ENCODE measurements at regions not wholly inside any gene's neighbourhood (a gene's known extent, or its start where the extent isn't known, plus 50 kb on each side); places are given as distances from the start of the nearest gene placed in this dataset.

DNA sequence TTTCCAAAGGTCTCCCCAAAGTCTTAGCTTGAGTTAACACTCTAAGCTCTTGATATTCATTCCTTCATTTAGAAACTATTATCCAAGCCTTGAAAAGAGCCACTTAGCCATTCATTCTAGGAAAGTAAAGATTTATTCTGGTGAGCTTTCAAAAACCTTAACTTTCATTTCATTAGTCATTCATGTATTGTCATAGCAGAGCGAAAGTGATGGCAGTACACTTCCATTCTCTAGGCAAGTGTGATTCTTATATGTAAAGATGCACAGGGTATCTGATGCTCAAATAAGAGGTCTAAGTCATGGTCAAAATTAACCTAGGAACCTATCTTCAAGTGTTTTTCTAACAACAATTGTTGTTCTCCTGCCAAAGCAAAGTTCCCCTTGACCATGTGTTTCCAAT, 553.0 kb upstream of the FANCL start:
- Mint-ChIP-seq H3K27me3 (ENCODE audit: unreplicated experiment) (no peaks in the 10 kb centered on the region), H3K27ac (ENCODE audit: unreplicated experiment) (no peak overlapping the region), H3K9me3 (ENCODE audit: low read depth, unreplicated experiment) (no peaks in the 10 kb centered on the region), H3K4me3 (ENCODE audit: low read depth, unreplicated experiment) (no peak overlapping the region), H3K4me1 (ENCODE audit: low read depth, unreplicated experiment) (no peaks in the 10 kb centered on the region), H3K36me3 (ENCODE audit: insufficient read depth, unreplicated experiment) (no peaks in the 10 kb centered on the region)
- CTCF ChIA-PET: no interaction called here
- no TSS peak for BruUV-seq (replicated peaks)
- intact Hi-C loops (cut with micrococcal nuclease; ENCODE audit: unreplicated experiment): no loop called here
- TF ChIP-seq CTCF (IDR thresholded peaks at IDR 0.05; ENCODE audit: unreplicated experiment): no peak
- no peak for DNase-seq

DNA sequence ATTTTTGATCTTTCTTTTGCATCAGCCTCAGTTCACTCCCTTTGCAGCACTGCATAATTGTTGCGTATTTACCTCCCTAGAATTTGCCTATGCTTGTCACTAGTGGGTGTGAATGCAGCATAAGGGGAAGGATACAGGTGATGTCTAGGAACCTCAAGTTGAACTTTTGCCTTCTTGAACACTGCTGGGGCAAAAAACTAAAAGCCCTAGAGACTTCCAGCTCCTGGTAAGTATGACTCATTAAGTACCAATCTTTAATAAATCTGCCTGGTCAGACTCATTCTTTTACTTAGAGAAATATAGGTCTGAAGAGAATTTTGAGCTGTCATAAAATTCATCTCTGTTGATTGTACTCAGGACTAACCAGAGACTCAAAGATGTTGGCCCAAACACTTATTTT, 547.3 kb upstream of the FANCL start:
- no peaks in the 10 kb centered on the region for H3K4me1 Mint-ChIP-seq (ENCODE audit: low read depth, unreplicated experiment)
- no peaks in the 10 kb centered on the region for H3K9me3 Mint-ChIP-seq (ENCODE audit: low read depth, unreplicated experiment)
- no peaks in the 10 kb centered on the region for H3K36me3 Mint-ChIP-seq (ENCODE audit: insufficient read depth, unreplicated experiment)
- CTCF ChIA-PET: no interaction called here
- H3K27ac Mint-ChIP-seq (ENCODE audit: unreplicated experiment): no peak overlapping the region
- no TSS peak for BruUV-seq (replicated peaks)
- no peak overlapping the region for H3K4me3 Mint-ChIP-seq (ENCODE audit: low read depth, unreplicated experiment)
- intact Hi-C loops (cut with micrococcal nuclease; ENCODE audit: unreplicated experiment): no loop called here
- H3K27me3 Mint-ChIP-seq (ENCODE audit: unreplicated experiment): no peaks in the 10 kb centered on the region
- no peak for TF ChIP-seq CTCF (IDR thresholded peaks at IDR 0.05; ENCODE audit: unreplicated experiment)
- DNase-seq: no peak

- H3K4me1 Mint-ChIP-seq (ENCODE audit: low read depth, unreplicated experiment): no peaks in the 10 kb centered on the region
- intact Hi-C loops (cut with micrococcal nuclease; ENCODE audit: unreplicated experiment): no loop called here
- no peaks in the 10 kb centered on the region for H3K9me3 Mint-ChIP-seq (ENCODE audit: low read depth, unreplicated experiment)
- H3K4me3 Mint-ChIP-seq (ENCODE audit: low read depth, unreplicated experiment): no peak overlapping the region
- no peaks in the 10 kb centered on the region for H3K27me3 Mint-ChIP-seq (ENCODE audit: unreplicated experiment)
- no peak for DNase-seq
- no peak for TF ChIP-seq CTCF (IDR thresholded peaks at IDR 0.05; ENCODE audit: unreplicated experiment)
- no TSS peak for BruUV-seq (replicated peaks)
- CTCF ChIA-PET: no interaction called here
- no peaks in the 10 kb centered on the region for H3K36me3 Mint-ChIP-seq (ENCODE audit: insufficient read depth, unreplicated experiment)
- no peak overlapping the region for H3K27ac Mint-ChIP-seq (ENCODE audit: unreplicated experiment)
These were observed 529.7 kb upstream of the FANCL start for GRCh38 chr2:58770846-58771245.

DNA sequence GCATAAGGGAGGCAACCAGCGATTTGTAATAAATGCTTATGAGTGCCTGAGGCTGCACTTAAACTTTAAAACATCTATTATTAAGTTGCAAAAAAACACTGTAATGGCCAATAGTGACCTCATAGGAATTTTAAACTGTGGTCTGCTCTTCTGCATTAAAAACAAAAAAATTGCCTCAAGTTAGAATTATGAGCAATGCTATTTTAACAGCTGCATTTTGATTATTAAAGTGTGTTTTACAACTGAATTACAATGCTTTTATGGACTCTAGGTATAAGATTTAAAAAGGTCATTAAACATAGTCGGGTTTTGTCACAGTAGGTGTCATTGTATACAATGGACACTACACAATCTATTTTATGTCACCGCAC, 528.7 kb upstream of the FANCL start:
- DNase-seq: no peak
- H3K27me3 Mint-ChIP-seq (ENCODE audit: unreplicated experiment): no peaks in the 10 kb centered on the region
- no TSS peak for BruUV-seq (replicated peaks)
- CTCF ChIA-PET: no interaction called here
- intact Hi-C loops (cut with micrococcal nuclease; ENCODE audit: unreplicated experiment): loop anchor here (10.0 kb wide), 2 partner anchors 105 to 535 kb away; no protein-coding TSS in a partner anchor
- no peaks in the 10 kb centered on the region for H3K4me1 Mint-ChIP-seq (ENCODE audit: low read depth, unreplicated experiment)
- no peaks in the 10 kb centered on the region for H3K9me3 Mint-ChIP-seq (ENCODE audit: low read depth, unreplicated experiment)
- H3K27ac Mint-ChIP-seq (ENCODE audit: unreplicated experiment): no peak overlapping the region
- TF ChIP-seq CTCF (IDR thresholded peaks at IDR 0.05; ENCODE audit: unreplicated experiment): no peak
- no peaks in the 10 kb centered on the region for H3K36me3 Mint-ChIP-seq (ENCODE audit: insufficient read depth, unreplicated experiment)
- H3K4me3 Mint-ChIP-seq (ENCODE audit: low read depth, unreplicated experiment): no peak overlapping the region

Data from Calu3 (cell line).